Immature natural killer cell (primary cell): ENCODE measurements at regions not wholly inside any gene's neighbourhood (a gene's known extent, or its start where the extent isn't known, plus 50 kb on each side); places are given as distances from the start of the nearest gene placed in this dataset.
"Not testable (repeated sequence)": the region's sequence is repeated elsewhere in the genome, so short reads cannot be mapped to it uniquely, and the experiment has no call there.

Source experiments
- DNase-seq, 3 donors: peaks; one replicate each; pipeline ENCODE4 v3.0.0; 2022; ENCODE audit warnings: mixed read lengths in 1 of 3
- H3K27ac Mint-ChIP-seq, 6 donors: one replicate each; pipeline ENCODE4 v1.8.0; 2020; ENCODE audit warnings: mixed read lengths in 6 of 6, mild to moderate bottlenecking in 5 of 6, inconsistent platforms in 4 of 6, moderate library complexity in 3 of 6
- H3K27me3 Mint-ChIP-seq, 3 donors: one replicate each; pipeline ENCODE4 v1.8.0; 2020 to 2021; ENCODE audit warnings: low read depth in 3 of 3, mild to moderate bottlenecking in 3 of 3, mixed read lengths in 3 of 3, moderate library complexity in 3 of 3, inconsistent platforms in 1 of 3
- H3K36me3 Mint-ChIP-seq, 3 donors: one replicate each; pipeline ENCODE4 v1.8.0; 2020; ENCODE audit warnings: mixed read lengths in 3 of 3, inconsistent platforms in 2 of 3, mild to moderate bottlenecking in 2 of 3
- H3K4me1 Mint-ChIP-seq, 2 donors: one replicate each; pipeline ENCODE4 v1.8.0; 2020; ENCODE audit warnings: inconsistent platforms in 2 of 2, mild to moderate bottlenecking in 2 of 2, mixed read lengths in 2 of 2, moderate library complexity in 1 of 2
- H3K4me3 Mint-ChIP-seq, 5 donors: one replicate each; pipeline ENCODE4 v1.8.0; 2020; ENCODE audit warnings: mild to moderate bottlenecking in 5 of 5, mixed read lengths in 5 of 5, inconsistent platforms in 3 of 5, moderate library complexity in 3 of 5
- H3K9me3 Mint-ChIP-seq, 6 donors: one replicate each; pipeline ENCODE4 v1.8.0; 2020; ENCODE audit warnings: mild to moderate bottlenecking in 6 of 6, mixed read lengths in 6 of 6, inconsistent platforms in 4 of 6, moderate library complexity in 3 of 6

DNA sequence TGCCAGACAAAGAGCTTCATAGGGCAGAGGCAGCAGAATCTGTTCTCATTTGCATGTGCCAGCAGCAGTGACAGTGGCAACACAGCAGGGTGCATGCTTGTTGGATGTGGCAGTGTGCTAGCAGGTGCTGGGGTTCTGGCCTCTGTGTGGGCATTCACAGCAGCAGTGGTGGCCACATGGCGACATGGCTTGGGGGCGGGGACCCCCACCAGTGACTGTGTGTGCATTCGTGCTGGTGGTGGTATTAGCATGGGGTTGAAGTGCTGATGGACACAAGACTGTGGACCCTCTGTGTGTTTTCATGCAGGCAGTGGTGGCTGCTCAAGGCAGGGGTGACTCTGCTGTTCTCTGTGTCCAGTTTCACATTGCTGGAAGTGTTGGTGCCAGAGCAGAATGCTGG lies 183.2 kb upstream of the PDE4D start:
- DNase-seq, result no peak
- peaks cover 0 to 11% (median 0%) of the 10 kb centered on the region in 3 donors for H3K36me3 Mint-ChIP-seq
- H3K9me3 Mint-ChIP-seq, result peaks cover 27 to 60% (median 45%) of the 10 kb centered on the region in 6 donors
- no peak overlapping the region for H3K27ac Mint-ChIP-seq
- H3K4me3 Mint-ChIP-seq, result no peak overlapping the region
- peaks cover 0 to 2% (median 0%) of the 10 kb centered on the region in 3 donors for H3K27me3 Mint-ChIP-seq
- H3K4me1 Mint-ChIP-seq, result no peaks in the 10 kb centered on the region

- H3K4me3 Mint-ChIP-seq, result no peak overlapping the region
- peaks cover 0 to 21% (median 8%) of the 10 kb centered on the region in 6 donors for H3K9me3 Mint-ChIP-seq
- H3K27me3 Mint-ChIP-seq, result peaks cover 0 to 1% (median 0%) of the 10 kb centered on the region in 3 donors
- H3K4me1 Mint-ChIP-seq, result no peaks in the 10 kb centered on the region
- H3K36me3 Mint-ChIP-seq, result no peaks in the 10 kb centered on the region
- no peak overlapping the region for H3K27ac Mint-ChIP-seq
- no peak for DNase-seq
Observed at GRCh38 chr5:60066502-60066901, 173.0 kb upstream of the PDE4D start.

GRCh38 chr5:60060389-60060788 lies 166.9 kb upstream of the PDE4D start:
- Mint-ChIP-seq H3K27me3 (peaks cover 0 to 7% (median 0%) of the 10 kb centered on the region in 3 donors), H3K36me3 (no peaks in the 10 kb centered on the region), H3K4me3 (no peak overlapping the region), H3K4me1 (no peaks in the 10 kb centered on the region), H3K27ac (no peak overlapping the region), H3K9me3 (peaks cover 6 to 27% (median 12%) of the 10 kb centered on the region in 6 donors)
- no peak for DNase-seq

- Mint-ChIP-seq H3K27ac (peak overlapping the region in 1 of 6 donors; percentile 19), H3K36me3 (no peaks in the 10 kb centered on the region), H3K27me3 (peaks cover 0 to 5% (median 0%) of the 10 kb centered on the region in 3 donors), H3K4me1 (no peaks in the 10 kb centered on the region), H3K9me3 (peaks cover 13 to 26% (median 19%) of the 10 kb centered on the region in 6 donors), H3K4me3 (no peak overlapping the region)
- DNase-seq, result no peak
Observed at GRCh38 chr5:60056191-60056590, 162.7 kb upstream of the PDE4D start.

GRCh38 chr5:60055168-60055567 lies 161.6 kb upstream of the PDE4D start:
- peaks cover 12 to 36% (median 22%) of the 10 kb centered on the region in 6 donors for H3K9me3 Mint-ChIP-seq

DNA sequence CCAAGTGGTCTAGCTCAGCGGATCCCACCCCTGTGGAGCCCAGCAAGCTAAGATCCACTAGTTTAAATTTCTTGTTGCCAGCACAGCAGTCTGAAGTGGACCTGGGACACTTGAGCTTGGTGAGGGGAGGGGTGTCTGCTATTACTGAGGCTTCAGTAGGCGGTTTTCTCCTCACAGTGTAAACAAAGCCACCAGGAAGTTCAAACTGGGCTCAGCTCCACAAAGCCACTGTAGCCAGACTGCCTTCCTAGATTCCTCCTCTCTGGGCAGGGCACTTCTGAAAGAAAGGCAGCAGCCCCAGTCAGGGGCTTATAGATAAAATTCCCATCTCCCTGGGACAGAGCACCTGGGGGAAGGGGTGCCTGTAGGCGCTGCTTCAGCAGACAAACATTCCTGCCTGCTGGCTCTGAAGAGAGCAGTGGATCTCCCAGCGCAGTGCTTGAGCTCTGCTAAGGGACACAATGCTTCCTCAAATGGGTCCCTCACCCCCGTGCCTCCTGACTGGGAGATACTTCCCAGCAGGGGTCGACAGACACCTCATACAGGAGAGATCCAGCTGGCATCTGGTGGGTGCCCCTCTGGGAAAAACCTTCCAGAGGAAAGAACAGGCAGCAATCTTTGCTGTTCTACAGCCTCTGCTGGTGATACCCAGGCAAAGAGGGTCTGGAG lies 148.6 kb upstream of the PDE4D start:
- H3K27me3 Mint-ChIP-seq, H3K36me3 Mint-ChIP-seq, DNase-seq, H3K4me3 Mint-ChIP-seq, H3K27ac Mint-ChIP-seq, H3K4me1 Mint-ChIP-seq: not testable (repeated sequence)
- peaks cover 0 to 13% (median 5%) of the 10 kb centered on the region in 6 donors for H3K9me3 Mint-ChIP-seq

More at GRCh38 chr5:60055168-60055567, 161.6 kb upstream of the PDE4D start:
- no peak for DNase-seq
- Mint-ChIP-seq H3K27me3 (peaks cover 0 to 5% (median 2%) of the 10 kb centered on the region in 3 donors), H3K36me3 (no peaks in the 10 kb centered on the region), H3K27ac (no peak overlapping the region), H3K4me1 (no peaks in the 10 kb centered on the region), H3K4me3 (no peak overlapping the region)

DNA sequence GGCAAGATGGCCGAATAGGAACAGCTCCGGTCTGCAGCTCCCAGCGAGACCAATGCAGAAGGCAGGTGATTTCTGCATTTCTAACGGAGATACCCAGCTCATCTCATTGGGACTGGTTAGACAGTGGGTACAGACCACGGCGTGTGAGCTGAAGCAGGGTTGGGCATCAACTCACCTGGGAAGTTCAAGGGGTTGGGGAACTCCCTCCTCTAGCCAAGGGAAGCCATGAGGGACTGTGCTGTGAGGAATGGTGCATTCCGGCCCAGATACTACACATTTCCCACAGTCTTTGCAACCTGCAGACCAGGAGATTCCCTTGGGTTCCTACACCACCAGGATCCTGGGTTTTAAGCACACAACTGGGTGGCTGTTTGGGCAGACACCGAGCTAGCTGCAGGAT lies 148.0 kb upstream of the PDE4D start:
- not testable (repeated sequence) for DNase-seq, H3K36me3 Mint-ChIP-seq, H3K27me3 Mint-ChIP-seq, H3K4me3 Mint-ChIP-seq, H3K27ac Mint-ChIP-seq, H3K4me1 Mint-ChIP-seq
- peaks cover 0 to 13% (median 5%) of the 10 kb centered on the region in 6 donors for H3K9me3 Mint-ChIP-seq

- DNase-seq, result no peak
- Mint-ChIP-seq H3K36me3 (no peaks in the 10 kb centered on the region), H3K27ac (no peak overlapping the region), H3K4me3 (no peak overlapping the region), H3K9me3 (peaks cover 2 to 15% (median 4%) of the 10 kb centered on the region in 6 donors), H3K4me1 (no peaks in the 10 kb centered on the region), H3K27me3 (no peaks in the 10 kb centered on the region)
Observed at GRCh38 chr5:60036192-60036938, 142.8 kb upstream of the PDE4D start.

GRCh38 chr5:60026161-60026560 lies 132.6 kb upstream of the PDE4D start:
- DNase-seq, result no peak
- no peaks in the 10 kb centered on the region for H3K4me1 Mint-ChIP-seq
- no peak overlapping the region for H3K4me3 Mint-ChIP-seq
- no peak overlapping the region for H3K27ac Mint-ChIP-seq
- peaks cover 0 to 20% (median 4%) of the 10 kb centered on the region in 6 donors for H3K9me3 Mint-ChIP-seq
- H3K36me3 Mint-ChIP-seq, result no peaks in the 10 kb centered on the region
- H3K27me3 Mint-ChIP-seq, result no peaks in the 10 kb centered on the region

DNA sequence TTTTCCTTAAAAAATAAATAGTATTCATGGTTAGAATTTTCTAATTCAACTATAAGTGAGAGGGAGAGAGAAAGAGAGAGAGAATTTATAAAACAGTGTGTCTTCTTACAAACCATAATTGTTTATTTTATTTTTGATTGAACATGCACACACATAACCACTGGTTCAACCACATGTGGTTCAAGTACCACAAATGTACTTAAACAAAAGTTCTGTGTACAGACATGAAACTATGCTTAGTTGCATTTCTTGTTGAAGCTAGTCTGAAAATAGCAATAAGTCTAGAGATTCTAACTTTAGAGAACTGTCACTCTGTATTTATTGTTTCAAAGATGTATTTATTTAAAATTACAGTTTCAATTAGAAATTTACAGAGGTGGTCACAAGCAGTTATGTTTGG lies 130.6 kb upstream of the PDE4D start:
- no peaks in the 10 kb centered on the region for H3K4me1 Mint-ChIP-seq
- no peak overlapping the region for H3K4me3 Mint-ChIP-seq
- no peaks in the 10 kb centered on the region for H3K27me3 Mint-ChIP-seq
- peaks cover 2 to 19% (median 5%) of the 10 kb centered on the region in 6 donors for H3K9me3 Mint-ChIP-seq
- no peaks in the 10 kb centered on the region for H3K36me3 Mint-ChIP-seq
- DNase-seq, result no peak
- no peak overlapping the region for H3K27ac Mint-ChIP-seq

- Mint-ChIP-seq H3K27ac (no peak overlapping the region), H3K36me3 (no peaks in the 10 kb centered on the region), H3K4me3 (no peak overlapping the region), H3K27me3 (no peaks in the 10 kb centered on the region), H3K4me1 (no peaks in the 10 kb centered on the region), H3K9me3 (peaks cover 4 to 19% (median 7%) of the 10 kb centered on the region in 6 donors)
- DNase-seq, result no peak
Observed at GRCh38 chr5:60023255-60023654, 129.7 kb upstream of the PDE4D start.

DNA sequence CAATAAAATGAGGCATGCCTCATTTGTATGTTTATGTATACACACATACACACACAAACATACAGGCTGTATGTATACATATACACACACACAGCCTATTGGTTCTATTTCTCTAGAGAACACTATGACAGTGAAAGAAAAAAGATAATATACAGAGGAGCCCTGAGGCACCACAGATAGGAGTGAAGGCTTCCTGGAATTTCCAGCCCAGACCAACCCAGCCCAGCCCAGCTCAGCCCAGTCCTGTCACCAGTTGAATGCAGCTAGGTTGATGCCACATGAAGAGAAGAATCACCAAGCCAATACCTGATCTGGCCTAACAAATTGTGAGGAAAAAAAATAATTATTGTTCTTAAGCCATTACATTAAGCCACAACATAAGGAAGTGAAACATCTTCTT lies 126.9 kb upstream of the PDE4D start:
- H3K27me3 Mint-ChIP-seq, result no peaks in the 10 kb centered on the region
- no peaks in the 10 kb centered on the region for H3K4me1 Mint-ChIP-seq
- H3K9me3 Mint-ChIP-seq, result peaks cover 4 to 22% (median 12%) of the 10 kb centered on the region in 6 donors
- DNase-seq, result no peak
- no peaks in the 10 kb centered on the region for H3K36me3 Mint-ChIP-seq
- no peak overlapping the region for H3K27ac Mint-ChIP-seq
- no peak overlapping the region for H3K4me3 Mint-ChIP-seq

DNA sequence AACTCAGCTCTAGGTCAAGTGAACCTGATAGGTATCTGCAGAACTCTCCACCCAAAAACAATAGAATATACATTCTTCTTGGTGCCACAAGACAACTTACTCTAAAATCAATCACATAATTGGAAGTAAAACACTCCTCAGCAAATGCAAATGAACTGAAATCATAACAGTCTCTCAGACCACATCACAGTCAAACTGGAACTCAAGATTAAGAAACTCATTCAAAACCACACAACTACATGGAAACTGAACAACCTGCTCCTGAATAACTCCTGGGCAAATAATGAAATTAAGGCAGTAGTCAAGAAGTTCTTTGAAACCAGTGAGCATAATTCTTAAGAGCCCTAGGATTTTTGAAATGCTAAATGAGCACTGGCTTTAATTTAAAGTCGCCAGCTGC lies 125.4 kb upstream of the PDE4D start:
- not testable (repeated sequence) for H3K27ac Mint-ChIP-seq, DNase-seq, H3K36me3 Mint-ChIP-seq, H3K4me1 Mint-ChIP-seq, H3K27me3 Mint-ChIP-seq, H3K4me3 Mint-ChIP-seq
- H3K9me3 Mint-ChIP-seq, result peaks cover 4 to 26% (median 16%) of the 10 kb centered on the region in 6 donors

- Mint-ChIP-seq H3K4me3 (no peak overlapping the region), H3K4me1 (no peaks in the 10 kb centered on the region), H3K36me3 (no peaks in the 10 kb centered on the region)
Observed at GRCh38 chr5:60018091-60018490, 124.6 kb upstream of the PDE4D start.

More at GRCh38 chr5:60018091-60018490, 124.6 kb upstream of the PDE4D start:
- DNase-seq, result no peak
- Mint-ChIP-seq H3K27ac (no peak overlapping the region), H3K27me3 (no peaks in the 10 kb centered on the region), H3K9me3 (peaks cover 3 to 22% (median 17%) of the 10 kb centered on the region in 6 donors)
